ENCODE measurements at regions not wholly inside any gene's neighbourhood (a gene's known extent, or its start where the extent isn't known, plus 50 kb on each side); places are given as distances from the start of the nearest gene placed in this dataset.

- TF ChIP-seq EZH2 (IDR thresholded peaks at IDR 0.05) (no peak), CTCF (IDR thresholded peaks at IDR 0.05) (no peak)
These were observed 203.4 kb upstream of the FOXF1 start for GRCh38 chr16:86306811-86307513.

Measured in neural progenitor cell (in vitro differentiated cells).